K562 (cell line): ENCODE measurements at regions not wholly inside any gene's neighbourhood (a gene's known extent, or its start where the extent isn't known, plus 50 kb on each side); places are given as distances from the start of the nearest gene placed in this dataset.

Source experiments
- BCOR ChIP-seq: fragments of 450-650 bp; IDR thresholded peaks from 2 replicates; pipeline ENCODE4 v1.6.1; 2016
- CREBBP ChIP-seq: IDR thresholded peaks from one replicate; pipeline ENCODE4 v1.6.1; 2012; ENCODE audit warnings: low read depth, mild to moderate bottlenecking, control low read depth, inconsistent platforms, low read length
- CTBP1 ChIP-seq: fragments of 450-650 bp; IDR thresholded peaks from 2 replicates; pipeline ENCODE4 v1.6.1; 2016; ENCODE audit warnings: borderline replicate concordance
- CTCF ChIP-seq, 3 experiments: IDR thresholded peaks in 2 of 3; conservative IDR thresholded peaks in 1 of 3; 2 replicates each; pipeline ENCODE4 v1.5.1; 2011 to 2012; ENCODE audit warnings: low read length in 3 of 3, mild to moderate bottlenecking in 3 of 3, control low read depth in 2 of 3, improper control_type of control experiment in 1 of 3, inconsistent platforms in 1 of 3, low read depth in 1 of 3, mixed read lengths in 1 of 3, moderate library complexity in 1 of 3; ENCODE audit not compliant: insufficient read depth in 2 of 3
- FOXM1 ChIP-seq, 2 experiments: fragments of 450-650 bp in 1 of 2; sonication (generic) in 1 of 2; formaldehyde crosslinking in 1 of 2; IDR thresholded peaks; 2 replicates each; pipeline versions ENCODE4 v1.6.1 to v1.9.0; 2017 to 2022; ENCODE audit warnings: low read depth in 2 of 2, mild to moderate bottlenecking in 2 of 2, missing genetic modification reagents in 1 of 2, moderate library complexity in 1 of 2
- HSF4 ChIP-seq: fragments of 250-450 bp; sonication (Bioruptor Pico); IDR thresholded peaks from 2 replicates; pipeline ENCODE4 v2.1.2; 2022; ENCODE audit warnings: mild to moderate bottlenecking, moderate library complexity, borderline replicate concordance
- MITF ChIP-seq: IDR thresholded peaks from 2 replicates; pipeline ENCODE4 v1.6.1; 2014; ENCODE audit warnings: antibody characterized with exemption
- MYNN ChIP-seq, 2 experiments: sonication (generic); formaldehyde crosslinking in 1 of 2; IDR thresholded peaks; 2 replicates each; pipeline versions ENCODE4 v1.5.0 to v1.6.1; 2016 to 2020; ENCODE audit warnings: antibody characterized with exemption in 1 of 2, missing genetic modification reagents in 1 of 2
- NELFE ChIP-seq: IDR thresholded peaks from 2 replicates; pipeline ENCODE4 v1.6.1; 2011; ENCODE audit warnings: mild to moderate bottlenecking; ENCODE audit not compliant: insufficient read depth, insufficient read length
- NONO ChIP-seq, 2 experiments: fragments of 200-400 bp in 1 of 2; fragments of 450-650 bp in 1 of 2; formaldehyde crosslinking in 1 of 2; IDR thresholded peaks; 2 replicates each; pipeline ENCODE4 v1.6.1; 2017; ENCODE audit warnings: low read depth in 2 of 2, mild to moderate bottlenecking in 2 of 2, moderate library complexity in 2 of 2, low read length in 1 of 2
- RFX1 ChIP-seq: fragments of 450-650 bp; IDR thresholded peaks from 2 replicates; pipeline ENCODE4 v1.6.1; 2016; ENCODE audit warnings: mild to moderate bottlenecking, moderate library complexity
- SMARCE1 ChIP-seq: fragments of 450-650 bp; IDR thresholded peaks from 2 replicates; pipeline ENCODE4 v1.7.1; 2016; ENCODE audit warnings: mild to moderate bottlenecking
- SRSF7 ChIP-seq: fragments of 200-400 bp; formaldehyde crosslinking; optimal IDR thresholded peaks from 2 replicates; pipeline ENCODE3; 2017; ENCODE audit warnings: mild to moderate bottlenecking, low read depth, low read length
- TAL1 ChIP-seq: fragments of 450-650 bp; IDR thresholded peaks from 2 replicates; pipeline ENCODE4 v1.6.1; 2016; ENCODE audit warnings: mild to moderate bottlenecking
- TCF3 ChIP-seq: sonication (generic); formaldehyde crosslinking; IDR thresholded peaks from 2 replicates; pipeline ENCODE4 v1.4.0; 2020; ENCODE audit warnings: mild to moderate bottlenecking, missing genetic modification reagents
- VEZF1 ChIP-seq: fragments of 200-800 bp; sonication (Bioruptor generic); IDR thresholded peaks from 2 replicates; pipeline ENCODE4 v1.6.1; 2017; ENCODE audit warnings: missing genetic modification characterization, missing compliant biosample characterization
- ZNF217 ChIP-seq: sonication (generic); formaldehyde crosslinking; IDR thresholded peaks from 2 replicates; pipeline ENCODE4 v1.8.0; 2022; ENCODE audit warnings: mild to moderate bottlenecking, missing genetic modification reagents
- ZNF274 ChIP-seq: IDR thresholded peaks from 2 replicates; pipeline ENCODE4 v1.6.1; 2011; ENCODE audit warnings: low read depth, mild to moderate bottlenecking, low read length, moderate library complexity, borderline replicate concordance
- ZNF384 ChIP-seq: IDR thresholded peaks from 2 replicates; pipeline ENCODE4 v1.6.1; 2012; ENCODE audit warnings: low read depth, low read length, improper control_type of control experiment
- ZNF395 ChIP-seq: fragments of 200-800 bp; sonication (Bioruptor generic); IDR thresholded peaks from 2 replicates; pipeline ENCODE4 v1.6.1; 2017; ENCODE audit warnings: missing genetic modification characterization, missing compliant biosample characterization
- ZNF589 ChIP-seq: fragments of 200-800 bp; sonication (Bioruptor generic); IDR thresholded peaks from 2 replicates; pipeline ENCODE4 v1.6.1; 2016; ENCODE audit warnings: low read depth, missing genetic modification characterization, missing compliant biosample characterization

GRCh38 chr1:94634977-94635416 is 93.4 kb upstream of the F3 start (continued):
- peak; percentile 58 for TF ChIP-seq VEZF1
- peak; percentile 23 to 42 (median 29); a peak in 5 of 6 replicates for TF ChIP-seq CTCF (IDR thresholded peaks at IDR 0.05 in 2 of 3, conservative IDR thresholded peaks at IDR 0.05 in 1 of 3; ENCODE audit: insufficient read depth in 2 of 3, low read depth in 1 of 3, low read length in 3 of 3)
- TF ChIP-seq SRSF7: no peak
- TF ChIP-seq MYNN (IDR thresholded peaks at IDR 0.05): 0 out of 2 replicates have a peak, but pooled peaks have one; percentile 56
- TF ChIP-seq MYNN (CRISPR knock-in tag; IDR thresholded peaks at IDR 0.05): no peak
- TF ChIP-seq SMARCE1: peak; percentile 66
- peak; percentile 46; the same call in 1 of the 2 replicates for TF ChIP-seq ZNF274
- peak; percentile 39; the same call in 1 of the 2 replicates for TF ChIP-seq BCOR
- TF ChIP-seq TCF3: peak; percentile 94
- TF ChIP-seq NELFE: no peak
- peak; percentile 88 for TF ChIP-seq FOXM1 (IDR thresholded peaks at IDR 0.05; ENCODE audit: low read depth)
- no peak for TF ChIP-seq FOXM1 (CRISPR knock-in tag; IDR thresholded peaks at IDR 0.05; ENCODE audit: low read depth)
- peak; percentile 97 for TF ChIP-seq TAL1
- 0 out of 2 replicates have a peak, but pooled peaks have one; percentile 13 for TF ChIP-seq ZNF384
- no peak for TF ChIP-seq HSF4 (CRISPR knock-in tag)
- TF ChIP-seq CREBBP: no peak
- no peak for TF ChIP-seq CTBP1
- TF ChIP-seq MITF: peak; percentile 55; the same call in 1 of the 2 replicates
- no peak for TF ChIP-seq RFX1
- peak; percentile 85 for TF ChIP-seq ZNF589 (CRISPR knock-in tag)
- TF ChIP-seq ZNF395 (CRISPR knock-in tag): 0 out of 2 replicates have a peak, but pooled peaks have one; percentile 64
- TF ChIP-seq ZNF217 (CRISPR knock-in tag): no peak
- 0 out of 4 replicates have a peak, but pooled peaks of 1 of the 2 experiments have one; percentile 22 for TF ChIP-seq NONO (IDR thresholded peaks at IDR 0.05; ENCODE audit: low read depth in 2 of 2, low read length in 1 of 2)
